ENCODE measurements at regions not wholly inside any gene's neighbourhood (a gene's known extent, or its start where the extent isn't known, plus 50 kb on each side); places are given as distances from the start of the nearest gene placed in this dataset.

GRCh38 chr6:40011844-40012243 is 77.6 kb upstream of the MOCS1 start:
- no peak overlapping the region for H3K9ac ChIP-seq (ENCODE audit: low read depth in 1 of 2, low read length in 2 of 2)
- DNase-seq (ENCODE audit: low spot score) = no peak
- H3K27ac ChIP-seq (ENCODE audit: low read depth in 1 of 2, low read length in 2 of 2) = no peak overlapping the region
- no peaks in the 10 kb centered on the region for H3K36me3 ChIP-seq (ENCODE audit: control insufficient read depth in 4 of 4, insufficient read depth in 3 of 4, low read depth in 1 of 4, low read length in 3 of 4)
- no peak overlapping the region for H3K4me3 ChIP-seq (ENCODE audit: low read depth in 1 of 3, low read length in 3 of 3)
- TF ChIP-seq NR2F2 (IDR thresholded peaks at IDR 0.05) (no peak), MAX (IDR thresholded peaks at IDR 0.05) (no peak), ZBTB33 (IDR thresholded peaks at IDR 0.05) (no peak), EGR1 (IDR thresholded peaks at IDR 0.05; ENCODE audit: low read depth in 2 of 2) (no peak), RXRA (IDR thresholded peaks at IDR 0.05) (no peak), GABPA (IDR thresholded peaks at IDR 0.05 in 1 of 2, conservative IDR thresholded peaks at IDR 0.05 in 1 of 2) (no peak), YY1 (IDR thresholded peaks at IDR 0.05) (no peak), CTCF (IDR thresholded peaks at IDR 0.05; ENCODE audit: low read depth, low read length, missing input control) (no peak), HNF4A (conservative IDR thresholded peaks at IDR 0.05) (no peak)
- H3K27me3 ChIP-seq (ENCODE audit: control insufficient read depth in 4 of 4, insufficient read depth in 4 of 4, low read length in 3 of 4) = no peaks in the 10 kb centered on the region
- H3K4me1 ChIP-seq (ENCODE audit: control insufficient read depth in 4 of 4, insufficient read depth in 4 of 4, low read length in 3 of 4) = no peaks in the 10 kb centered on the region
- H3K9me3 ChIP-seq (ENCODE audit: control insufficient read depth in 4 of 4, low read length in 3 of 4) = peaks cover 0 to 9% (median 2%) of the 10 kb centered on the region in 4 donors
- 84% methylated on average over 4 of the region's 4 CpGs for WGBS

GRCh38 chr6:40000964-40001515 is 66.8 kb upstream of the MOCS1 start:
- DNase-seq (ENCODE audit: low spot score) = no peak
- TF ChIP-seq RXRA (IDR thresholded peaks at IDR 0.05) (no peak), EGR1 (IDR thresholded peaks at IDR 0.05; ENCODE audit: low read depth in 2 of 2) (no peak), YY1 (IDR thresholded peaks at IDR 0.05) (no peak), NR2F2 (IDR thresholded peaks at IDR 0.05) (no peak), ATF3 (IDR thresholded peaks at IDR 0.05) (no peak), HNF4G (IDR thresholded peaks at IDR 0.05) (no peak), GABPA (IDR thresholded peaks at IDR 0.05 in 1 of 2, conservative IDR thresholded peaks at IDR 0.05 in 1 of 2) (no peak), FOXA1 (IDR thresholded peaks at IDR 0.05) (no peak), SP1 (IDR thresholded peaks at IDR 0.05) (no peak), CTCF (IDR thresholded peaks at IDR 0.05; ENCODE audit: low read depth, low read length, missing input control) (no peak), REST (IDR thresholded peaks at IDR 0.05) (no peak), TAF1 (conservative IDR thresholded peaks at IDR 0.05) (no peak), FOXA2 (IDR thresholded peaks at IDR 0.05) (no peak), MAX (IDR thresholded peaks at IDR 0.05) (no peak)
- Histone ChIP-seq H3K27ac (ENCODE audit: low read depth in 1 of 2, low read length in 2 of 2) (no peak overlapping the region), H3K4me3 (ENCODE audit: low read depth in 1 of 3, low read length in 3 of 3) (no peak overlapping the region), H3K36me3 (ENCODE audit: control insufficient read depth in 4 of 4, insufficient read depth in 3 of 4, low read depth in 1 of 4, low read length in 3 of 4) (no peaks in the 10 kb centered on the region), H3K4me1 (ENCODE audit: control insufficient read depth in 4 of 4, insufficient read depth in 4 of 4, low read length in 3 of 4) (no peaks in the 10 kb centered on the region), H3K27me3 (ENCODE audit: control insufficient read depth in 4 of 4, insufficient read depth in 4 of 4, low read length in 3 of 4) (no peaks in the 10 kb centered on the region), H3K9ac (ENCODE audit: low read depth in 1 of 2, low read length in 2 of 2) (no peak overlapping the region), H3K9me3 (ENCODE audit: control insufficient read depth in 4 of 4, low read length in 3 of 4) (peaks cover 0 to 8% (median 2%) of the 10 kb centered on the region in 4 donors)
- 81% methylated on average over 4 of the region's 4 CpGs for WGBS
